ENCODE measurements at regions not wholly inside any gene's neighbourhood (a gene's known extent, or its start where the extent isn't known, plus 50 kb on each side); places are given as distances from the start of the nearest gene placed in this dataset.
"Not testable (repeated sequence)": the region's sequence is repeated elsewhere in the genome, so short reads cannot be mapped to it uniquely, and the experiment has no call there.

- DNase-seq (ENCODE audit: low read depth, low spot score): no peak
Measured at GRCh38 chr5:99906776-99907175, 628.4 kb upstream of the FAM174A start.

GRCh38 chr5:99901972-99902371 is 633.2 kb upstream of the FAM174A start:
- DNase-seq (ENCODE audit: low read depth, low spot score): no peak

GRCh38 chr5:99900302-99900852 is 634.8 kb upstream of the FAM174A start:
- DNase-seq (ENCODE audit: low read depth, low spot score): no peak

GRCh38 chr5:99879791-99880511 is 655.2 kb upstream of the FAM174A start:
- DNase-seq (ENCODE audit: low read depth, low spot score): no peak

- no peak for DNase-seq (ENCODE audit: low read depth, low spot score)
Measured at GRCh38 chr5:99878830-99879229, 656.3 kb upstream of the FAM174A start.

- no peak for DNase-seq (ENCODE audit: low read depth, low spot score)
Measured at GRCh38 chr5:99866740-99867139, 668.4 kb upstream of the FAM174A start.

GRCh38 chr5:99865159-99865558 is 670.0 kb upstream of the FAM174A start:
- no peak for DNase-seq (ENCODE audit: low read depth, low spot score)

GRCh38 chr5:99835791-99836190 is 699.4 kb upstream of the FAM174A start:
- DNase-seq (ENCODE audit: low read depth, low spot score): no peak

GRCh38 chr5:99827136-99827535 is 708.0 kb upstream of the FAM174A start:
- DNase-seq (ENCODE audit: low read depth, low spot score): no peak

- no peak for DNase-seq (ENCODE audit: low read depth, low spot score)
Measured at GRCh38 chr5:99817796-99818195, 717.4 kb upstream of the FAM174A start.

GRCh38 chr5:99814321-99815063 is 720.7 kb upstream of the FAM174A start:
- no peak for DNase-seq (ENCODE audit: low read depth, low spot score)

GRCh38 chr5:99808657-99809230 is 726.4 kb upstream of the FAM174A start:
- DNase-seq (ENCODE audit: low read depth, low spot score): no peak

GRCh38 chr5:99807346-99807745 is 727.8 kb upstream of the FAM174A start:
- DNase-seq (ENCODE audit: low read depth, low spot score): no peak

- DNase-seq (ENCODE audit: low read depth, low spot score): no peak
Measured at GRCh38 chr5:99795031-99795430, 740.1 kb upstream of the FAM174A start.

GRCh38 chr5:99788482-99788881 is 746.7 kb upstream of the FAM174A start:
- no peak for DNase-seq (ENCODE audit: low read depth, low spot score)

GRCh38 chr5:99775189-99775588 is 760.0 kb upstream of the FAM174A start:
- no peak for DNase-seq (ENCODE audit: low read depth, low spot score)

GRCh38 chr5:99773290-99773689 is 761.9 kb upstream of the FAM174A start:
- no peak for DNase-seq (ENCODE audit: low read depth, low spot score)

GRCh38 chr5:99771296-99771695 is 763.9 kb upstream of the FAM174A start:
- no peak for DNase-seq (ENCODE audit: low read depth, low spot score)

- DNase-seq (ENCODE audit: low read depth, low spot score): no peak
Measured at GRCh38 chr5:99765011-99765410, 770.2 kb upstream of the FAM174A start.

GRCh38 chr5:99763021-99763774 is 772.0 kb upstream of the FAM174A start:
- peak; percentile 1 for DNase-seq (ENCODE audit: low read depth, low spot score)

GRCh38 chr5:99747342-99747741 is 787.8 kb upstream of the FAM174A start:
- DNase-seq (ENCODE audit: low read depth, low spot score): no peak

GRCh38 chr5:99733146-99733545 is 802.0 kb upstream of the FAM174A start:
- not testable (repeated sequence) for DNase-seq (ENCODE audit: low read depth, low spot score)
